MCF 10A (cell line): ENCODE measurements at regions not wholly inside any gene's neighbourhood (a gene's known extent, or its start where the extent isn't known, plus 50 kb on each side); places are given as distances from the start of the nearest gene placed in this dataset.

ENCODE experiments used
- BruUV-seq: library from RNA; stranded (reverse); fragments of 400-500 nt; replicated peaks from 2 replicates; lab custom pipeline; 2021; lab: Mats Ljungman, UMichigan
- CTCF ChIA-PET: fragments of 300-600 bp; sonication (Branson Sonifier 250); formaldehyde crosslinking; extraction: SDS; loops from one replicate; lab custom pipeline; 2021; ENCODE audit warnings: antibody characterized with exemption, inconsistent platforms; lab: Yijun Ruan, JAX
- POLR2A ChIA-PET: fragments of 300-600, 350-650 bp; sonication (Branson Sonifier 250); formaldehyde crosslinking; extraction: SDS; loops from one replicate; lab custom pipeline; 2020; ENCODE audit warnings: antibody characterized with exemption, inconsistent platforms; lab: Yijun Ruan, JAX
- DNase-seq: peaks from one replicate; pipeline ENCODE4 v3.0.0-alpha.2; 2018; ENCODE audit not compliant: unreplicated experiment
- H3K27ac Mint-ChIP-seq: one replicate; pipeline ENCODE4 v1.8.0; 2022; ENCODE audit warnings: mild to moderate bottlenecking, low read depth, mixed read lengths; ENCODE audit not compliant: unreplicated experiment
- H3K27me3 Mint-ChIP-seq: one replicate; pipeline ENCODE4 v1.8.0; 2022; ENCODE audit warnings: mixed read lengths; ENCODE audit not compliant: insufficient read depth, unreplicated experiment
- H3K36me3 Mint-ChIP-seq: one replicate; pipeline ENCODE4 v1.8.0; 2022; ENCODE audit warnings: mild to moderate bottlenecking, moderate library complexity, mixed read lengths; ENCODE audit not compliant: insufficient read depth, unreplicated experiment
- H3K4me1 Mint-ChIP-seq: one replicate; pipeline ENCODE4 v1.8.0; 2022; ENCODE audit warnings: mixed read lengths; ENCODE audit not compliant: insufficient read depth, unreplicated experiment
- H3K4me3 Mint-ChIP-seq: one replicate; pipeline ENCODE4 v1.8.0; 2022; ENCODE audit warnings: mild to moderate bottlenecking, moderate library complexity, mixed read lengths; ENCODE audit not compliant: unreplicated experiment
- H3K9me3 Mint-ChIP-seq: one replicate; pipeline ENCODE4 v1.8.0; 2022; ENCODE audit warnings: mixed read lengths; ENCODE audit not compliant: unreplicated experiment
- intact Hi-C: fragments of 100-400 bp; cut with micrococcal nuclease; formaldehyde crosslinking; loops from 2 replicates; pipeline ENCODE4 v1.14.1; 2022
- TF ChIP-seq, protein P1 (sequence below): fragments of 200-600 bp; IDR thresholded peaks from one replicate; pipeline ENCODE4 v1.8.0; 2022; ENCODE audit warnings: antibody characterized with exemption, mild to moderate bottlenecking; ENCODE audit not compliant: unreplicated experiment

DNA sequence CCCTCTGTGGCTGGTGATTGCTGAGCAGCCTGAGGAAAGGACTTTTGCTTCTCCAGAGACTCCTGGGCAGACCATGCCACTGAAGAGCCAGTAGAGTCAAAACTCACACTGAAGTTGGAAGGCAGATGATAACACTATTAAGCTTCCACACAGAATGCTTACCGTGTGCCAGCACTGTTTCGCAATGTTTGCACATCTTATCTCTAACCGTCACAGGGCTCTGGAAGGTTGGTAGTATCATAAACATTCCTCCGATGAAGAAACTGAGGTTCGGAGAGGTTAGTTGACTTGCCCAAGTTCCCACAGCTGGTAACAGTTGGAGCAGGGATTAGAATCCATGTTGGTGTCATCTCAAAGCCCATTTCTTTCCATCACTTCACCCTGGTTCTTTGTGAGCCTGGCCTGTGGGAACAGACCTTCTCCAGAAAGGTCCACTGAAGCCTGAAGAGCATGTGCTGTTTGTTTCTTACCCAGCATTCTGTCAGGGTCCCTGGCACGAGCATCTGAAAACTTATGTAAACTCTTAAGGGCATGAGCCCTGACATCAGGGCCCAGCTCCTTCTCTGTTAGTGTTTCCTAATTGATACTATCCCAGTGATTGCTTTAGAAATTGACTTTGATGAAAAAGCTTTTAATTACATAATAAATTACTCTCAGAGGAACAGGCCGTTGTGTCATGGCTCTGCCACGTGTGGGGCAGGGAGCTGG, 77.0 kb upstream of the PRR23C start:
- H3K36me3 Mint-ChIP-seq = no peaks in the 10 kb centered on the region
- TF ChIP-seq, protein P1, sequence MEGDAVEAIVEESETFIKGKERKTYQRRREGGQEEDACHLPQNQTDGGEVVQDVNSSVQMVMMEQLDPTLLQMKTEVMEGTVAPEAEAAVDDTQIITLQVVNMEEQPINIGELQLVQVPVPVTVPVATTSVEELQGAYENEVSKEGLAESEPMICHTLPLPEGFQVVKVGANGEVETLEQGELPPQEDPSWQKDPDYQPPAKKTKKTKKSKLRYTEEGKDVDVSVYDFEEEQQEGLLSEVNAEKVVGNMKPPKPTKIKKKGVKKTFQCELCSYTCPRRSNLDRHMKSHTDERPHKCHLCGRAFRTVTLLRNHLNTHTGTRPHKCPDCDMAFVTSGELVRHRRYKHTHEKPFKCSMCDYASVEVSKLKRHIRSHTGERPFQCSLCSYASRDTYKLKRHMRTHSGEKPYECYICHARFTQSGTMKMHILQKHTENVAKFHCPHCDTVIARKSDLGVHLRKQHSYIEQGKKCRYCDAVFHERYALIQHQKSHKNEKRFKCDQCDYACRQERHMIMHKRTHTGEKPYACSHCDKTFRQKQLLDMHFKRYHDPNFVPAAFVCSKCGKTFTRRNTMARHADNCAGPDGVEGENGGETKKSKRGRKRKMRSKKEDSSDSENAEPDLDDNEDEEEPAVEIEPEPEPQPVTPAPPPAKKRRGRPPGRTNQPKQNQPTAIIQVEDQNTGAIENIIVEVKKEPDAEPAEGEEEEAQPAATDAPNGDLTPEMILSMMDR = no peak
- DNase-seq = no peak
- ChIA-PET POLR2A (interaction anchor here (0.9 to 1.2 kb wide), 4 partner anchors 9 to 194 kb away, joined by 3 read pairs; no protein-coding TSS in a partner anchor), CTCF (interaction anchor here (0.9 to 3.5 kb wide), 3 partner anchors 10 to 207 kb away, joined by 4 to 36 read pairs (median 4); no protein-coding TSS in a partner anchor)
- BruUV-seq = no TSS peak
- H3K27ac Mint-ChIP-seq = no peak overlapping the region
- H3K4me1 Mint-ChIP-seq = peaks cover 12% of the 10 kb centered on the region
- no peaks in the 10 kb centered on the region for H3K9me3 Mint-ChIP-seq
- intact Hi-C loops = no loop called here
- H3K4me3 Mint-ChIP-seq = no peak overlapping the region
- H3K27me3 Mint-ChIP-seq = no peaks in the 10 kb centered on the region

DNA sequence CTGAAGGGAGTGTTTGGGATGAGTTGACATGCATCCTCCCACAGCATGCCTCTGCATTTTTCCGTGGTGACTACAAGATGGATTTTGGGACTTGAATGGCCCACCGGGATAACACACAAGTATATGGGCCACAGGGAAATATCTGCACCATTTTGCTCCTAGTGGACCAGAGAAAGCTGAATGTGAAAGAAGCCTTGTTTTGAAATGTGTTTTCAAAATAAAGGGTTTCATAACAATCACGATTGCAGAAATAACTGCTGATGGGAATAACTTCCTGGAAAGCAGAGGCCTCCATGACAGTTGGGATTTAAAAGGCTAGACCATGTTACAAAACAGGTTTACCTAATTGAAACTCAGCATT, 77.5 kb upstream of the PRR23C start:
- ChIA-PET CTCF (interaction anchor here (0.9 to 3.5 kb wide), 3 partner anchors 10 to 207 kb away, joined by 4 to 36 read pairs (median 4); no protein-coding TSS in a partner anchor), POLR2A (interaction anchor here (0.9 to 1.2 kb wide), 3 partner anchors 10 to 194 kb away, joined by 3 read pairs; no protein-coding TSS in a partner anchor)
- Mint-ChIP-seq H3K4me1 (peaks cover 12% of the 10 kb centered on the region), H3K36me3 (no peaks in the 10 kb centered on the region), H3K27ac (no peak overlapping the region), H3K27me3 (no peaks in the 10 kb centered on the region), H3K4me3 (no peak overlapping the region), H3K9me3 (no peaks in the 10 kb centered on the region)
- TF ChIP-seq, protein P1 = no peak
- DNase-seq = no peak
- intact Hi-C loops = no loop called here
- BruUV-seq = no TSS peak

DNA sequence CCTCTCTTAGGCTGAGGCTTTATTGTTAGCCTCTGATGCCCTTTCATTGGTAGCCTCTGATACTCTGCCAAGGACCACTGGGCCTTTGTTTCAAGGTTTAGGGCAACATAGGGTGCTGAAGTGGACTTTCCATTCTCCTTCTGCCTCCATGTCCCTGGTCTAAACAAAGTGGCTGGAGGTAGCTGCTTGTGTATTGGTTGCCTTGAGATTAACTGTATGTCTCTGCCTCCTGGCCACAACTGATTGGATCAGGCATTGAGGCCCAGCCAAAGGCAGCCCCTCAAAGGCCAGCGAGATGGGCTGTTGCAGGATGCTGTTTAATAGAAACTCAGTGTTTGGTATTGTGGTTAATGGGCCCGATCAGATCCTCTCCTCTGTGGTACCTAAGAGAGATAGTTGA, 77.9 kb upstream of the PRR23C start:
- POLR2A ChIA-PET = no interaction called here
- H3K27ac Mint-ChIP-seq = no peak overlapping the region
- no peaks in the 10 kb centered on the region for H3K27me3 Mint-ChIP-seq
- intact Hi-C loops = no loop called here
- no peaks in the 10 kb centered on the region for H3K9me3 Mint-ChIP-seq
- H3K36me3 Mint-ChIP-seq = no peaks in the 10 kb centered on the region
- BruUV-seq = no TSS peak
- DNase-seq = no peak
- CTCF ChIA-PET = interaction anchor here (2.5 to 3.5 kb wide), 2 partner anchors 10 to 11 kb away, joined by 13 to 36 read pairs; no protein-coding TSS in a partner anchor
- TF ChIP-seq, protein P1 = no peak
- H3K4me3 Mint-ChIP-seq = no peak overlapping the region
- H3K4me1 Mint-ChIP-seq = peaks cover 12% of the 10 kb centered on the region

- no peaks in the 10 kb centered on the region for H3K36me3 Mint-ChIP-seq
- intact Hi-C loops = no loop called here
- no peak overlapping the region for H3K27ac Mint-ChIP-seq
- peaks cover 12% of the 10 kb centered on the region for H3K4me1 Mint-ChIP-seq
- no peak overlapping the region for H3K4me3 Mint-ChIP-seq
- ChIA-PET CTCF (interaction anchor here (0.5 to 2.5 kb wide), 2 partner anchors 11 to 187 kb away, joined by 5 to 13 read pairs; no protein-coding TSS in a partner anchor), POLR2A (no interaction called here)
- H3K9me3 Mint-ChIP-seq = no peaks in the 10 kb centered on the region
- no peak for DNase-seq
- BruUV-seq = no TSS peak
- TF ChIP-seq, protein P1 = no peak
- H3K27me3 Mint-ChIP-seq = no peaks in the 10 kb centered on the region
These were observed 78.8 kb upstream of the PRR23C start for GRCh38 chr3:139123377-139124095.
